HG03432 (cell line): ENCODE measurements at regions not wholly inside any gene's neighbourhood (a gene's known extent, or its start where the extent isn't known, plus 50 kb on each side); places are given as distances from the start of the nearest gene placed in this dataset.

Source experiments
- ATAC-seq: cut with Tn5 transposase; IDR thresholded peaks from one replicate; pipeline ENCODE4 v1.9.1; 2021; ENCODE audit warnings: mild to moderate bottlenecking, moderate library complexity; ENCODE audit not compliant: unreplicated experiment

DNA sequence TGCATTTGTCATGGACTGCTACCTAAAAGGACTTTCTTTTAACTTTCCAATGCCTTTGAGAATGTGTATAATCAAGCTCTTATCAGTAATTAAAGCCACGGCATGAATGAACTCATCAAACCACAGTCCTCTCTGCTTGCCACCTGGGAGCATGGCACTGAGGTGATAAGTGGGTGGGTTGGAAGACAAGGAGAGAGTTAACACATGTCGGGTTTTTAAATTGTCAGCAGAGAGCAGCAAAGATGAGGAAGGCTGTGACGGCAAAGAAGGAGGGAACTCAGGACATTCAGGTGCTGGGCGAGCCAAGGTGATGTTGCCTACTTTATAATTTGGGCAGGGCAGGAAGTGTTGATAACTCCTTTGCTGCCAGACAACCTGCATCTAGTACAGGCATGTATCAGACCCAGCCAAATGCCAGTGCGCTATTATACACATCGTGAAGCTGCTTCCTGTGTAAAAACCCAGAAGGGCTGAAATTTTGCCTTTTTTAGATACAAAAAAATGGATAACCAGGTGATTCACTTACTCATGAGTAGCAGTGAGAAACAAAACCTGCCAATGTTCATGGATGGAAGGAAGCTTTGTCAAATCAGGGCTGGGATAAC is 269.1 kb downstream of the KIF4B start:
- no peak for ATAC-seq

- ATAC-seq, result no peak
These were observed 272.2 kb downstream of the KIF4B start for GRCh38 chr5:155285706-155286105.

DNA sequence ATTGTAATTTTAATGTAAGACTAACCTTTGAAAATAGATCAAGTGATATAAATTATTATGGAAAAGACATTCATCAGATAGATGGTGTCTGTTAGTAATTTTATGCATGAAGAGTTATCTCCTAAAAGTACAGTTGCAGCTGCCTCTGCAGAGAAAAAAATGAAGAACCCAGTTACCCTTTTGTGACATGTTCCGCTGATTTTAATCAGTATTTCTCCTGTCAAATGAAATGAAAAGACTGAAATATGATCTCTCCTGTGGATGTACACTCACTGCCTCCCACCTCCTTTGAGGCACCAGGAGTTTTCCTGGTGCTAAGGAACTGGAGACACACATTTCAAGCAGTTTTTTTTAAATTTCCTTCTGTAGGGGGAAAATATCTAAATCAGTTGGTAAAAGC is 277.4 kb downstream of the KIF4B start:
- no peak for ATAC-seq

- ATAC-seq, result no peak
These were observed 280.1 kb downstream of the KIF4B start for GRCh38 chr5:155293605-155294178.

DNA sequence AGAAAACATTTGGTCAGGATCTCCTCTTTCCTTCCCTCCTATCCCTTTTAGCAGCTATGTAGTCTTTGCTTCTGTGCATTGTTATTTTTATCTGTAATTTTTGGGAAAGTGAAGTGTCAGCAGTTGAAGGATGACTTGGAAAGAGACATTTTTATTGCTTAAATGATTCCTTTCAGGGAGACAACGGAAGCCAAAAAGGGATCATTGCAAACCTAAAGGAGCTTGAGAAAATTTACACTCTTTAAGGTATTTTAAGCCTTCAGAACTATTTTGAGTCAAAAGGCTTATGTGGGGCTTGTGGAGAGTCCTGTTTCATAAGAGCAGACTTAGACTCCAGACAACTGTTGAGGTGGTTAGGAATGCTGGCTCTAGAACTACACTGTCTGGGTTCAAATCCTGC is 281.6 kb downstream of the KIF4B start:
- no peak for ATAC-seq

DNA sequence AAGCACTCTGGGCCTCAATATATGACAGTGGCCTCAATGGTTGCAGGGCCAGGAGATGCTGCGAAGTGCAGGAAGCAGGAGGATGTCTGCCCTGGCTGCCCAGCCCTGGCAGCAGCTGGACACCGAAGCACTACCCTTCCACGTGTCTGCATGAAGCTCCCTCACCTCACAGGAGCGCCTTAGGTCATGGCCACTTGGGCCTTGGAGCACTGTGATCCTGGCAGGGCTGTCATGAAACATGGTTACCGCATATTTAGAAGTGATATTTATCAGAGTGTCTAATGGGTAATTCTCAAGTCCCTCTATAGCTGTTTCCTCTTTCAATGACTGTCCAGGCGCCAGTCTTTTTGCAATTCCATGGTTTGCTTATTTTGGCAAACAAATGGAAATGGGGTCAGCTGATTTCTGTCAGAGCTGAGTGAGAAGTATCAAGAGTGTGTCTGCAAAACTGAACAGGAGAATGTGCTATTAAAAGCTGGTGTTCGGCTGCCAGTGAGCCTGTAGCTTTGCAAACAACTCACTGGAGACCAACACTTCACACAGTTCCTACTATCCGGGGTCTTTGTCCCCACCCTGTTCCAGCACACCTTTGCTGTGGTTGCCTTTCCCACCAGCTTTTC is 285.9 kb downstream of the KIF4B start:
- ATAC-seq, result no peak

GRCh38 chr5:155303120-155303519 is 289.6 kb downstream of the KIF4B start:
- ATAC-seq, result no peak

GRCh38 chr5:155307229-155307628 is 293.7 kb downstream of the KIF4B start:
- ATAC-seq, result no peak

DNA sequence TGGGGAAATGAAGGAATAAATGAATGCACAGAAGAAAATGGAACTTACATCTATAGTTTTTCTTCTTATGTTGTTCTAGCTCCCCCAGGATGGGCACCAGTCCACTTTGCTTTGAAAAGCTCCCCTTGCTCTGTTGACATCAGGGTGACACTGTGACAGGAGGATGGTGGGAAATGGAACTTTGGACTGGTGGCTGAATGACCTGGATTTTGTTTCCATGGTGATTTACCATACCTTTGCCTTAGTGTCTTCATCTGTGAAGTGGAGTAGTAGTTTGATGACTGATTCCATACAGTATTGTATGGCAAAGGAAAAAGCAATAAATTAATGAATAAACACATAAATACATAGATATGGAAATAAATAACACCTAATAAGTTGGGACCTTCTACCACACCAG is 294.7 kb downstream of the KIF4B start:
- ATAC-seq, result no peak

GRCh38 chr5:155309021-155309746 is 295.6 kb downstream of the KIF4B start:
- ATAC-seq, result no peak

DNA sequence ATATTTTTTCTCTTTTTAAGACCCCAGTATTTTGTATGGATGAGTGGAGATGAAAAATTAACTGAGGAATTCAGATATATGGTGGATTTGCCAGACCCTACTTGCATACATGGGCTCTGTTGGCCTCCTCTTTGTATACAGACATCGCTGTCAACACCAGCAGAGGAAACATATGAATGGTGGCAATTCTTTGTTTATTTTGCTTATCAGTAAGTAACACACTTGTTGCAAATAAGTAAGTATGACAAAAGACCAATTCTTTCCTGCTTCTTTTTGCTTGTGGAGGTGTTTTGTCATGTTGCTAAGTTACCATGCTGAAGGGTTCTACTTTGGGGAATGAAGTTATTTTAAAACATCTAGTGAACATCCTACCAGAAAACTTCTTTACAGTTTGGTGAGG is 298.2 kb downstream of the KIF4B start:
- no peak for ATAC-seq

DNA sequence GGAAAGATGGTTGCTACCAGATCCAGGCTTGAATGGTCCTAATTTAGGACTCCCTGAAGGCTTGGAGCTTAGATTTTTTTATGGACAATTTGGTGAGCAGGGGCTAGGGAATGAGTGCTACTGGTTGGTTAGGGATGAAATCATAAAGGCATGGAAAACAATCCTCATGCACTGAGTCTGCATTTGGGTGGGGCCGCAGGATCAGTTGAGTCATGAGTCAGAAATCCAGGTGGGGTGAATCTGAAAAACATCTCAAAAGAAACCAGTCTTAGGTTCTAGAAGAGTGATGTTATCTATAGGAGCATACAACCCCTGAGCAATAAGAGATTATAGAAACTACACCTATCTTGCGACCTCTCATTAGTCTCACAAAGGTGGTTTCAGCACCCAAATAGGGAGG is 300.0 kb downstream of the KIF4B start:
- ATAC-seq, result no peak

- ATAC-seq, result no peak
These were observed 302.6 kb downstream of the KIF4B start for GRCh38 chr5:155316070-155316714.

DNA sequence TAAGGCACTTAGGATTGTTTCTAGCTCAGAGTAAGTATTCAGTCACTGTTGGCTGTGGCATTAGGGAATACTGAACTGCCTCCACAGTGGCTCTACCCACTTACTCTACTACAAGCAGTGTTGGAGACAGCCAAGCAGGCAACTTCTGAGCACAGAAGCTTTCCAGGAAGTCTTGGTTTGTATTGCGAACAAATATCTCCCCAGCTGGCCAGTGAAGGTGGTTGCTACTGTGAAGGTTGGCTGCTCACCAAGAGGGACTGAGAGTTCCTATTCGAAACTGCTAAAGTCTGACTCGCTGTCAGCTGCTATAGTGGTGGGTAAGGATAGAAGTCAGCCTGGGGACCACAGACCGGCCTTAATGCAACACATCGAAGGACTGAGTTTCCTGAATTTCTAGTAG is 319.1 kb downstream of the KIF4B start:
- ATAC-seq, result peak; percentile 86

- ATAC-seq, result no peak
These were observed 329.4 kb downstream of the KIF4B start for GRCh38 chr5:155342956-155343355.

GRCh38 chr5:155343468-155343867 is 329.9 kb downstream of the KIF4B start:
- no peak for ATAC-seq

DNA sequence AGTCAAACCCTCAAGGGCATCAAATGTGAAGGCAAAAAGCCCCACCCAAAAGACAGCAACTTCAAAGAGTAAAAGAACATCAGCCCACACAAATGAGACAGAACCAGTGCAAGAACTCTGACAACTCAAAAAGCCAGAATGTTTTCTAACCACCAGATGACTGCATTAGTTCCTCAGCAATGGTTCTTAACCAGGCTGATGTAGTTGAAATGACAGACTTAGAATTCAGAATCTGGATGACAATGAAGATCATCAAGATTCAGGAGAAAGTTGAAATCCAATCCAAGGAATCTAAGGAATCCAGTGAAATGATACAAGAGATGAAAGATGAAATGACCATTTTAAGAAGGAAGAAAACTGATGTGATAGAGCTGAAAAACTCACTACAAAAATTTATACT is 339.7 kb downstream of the KIF4B start:
- ATAC-seq, result no peak

DNA sequence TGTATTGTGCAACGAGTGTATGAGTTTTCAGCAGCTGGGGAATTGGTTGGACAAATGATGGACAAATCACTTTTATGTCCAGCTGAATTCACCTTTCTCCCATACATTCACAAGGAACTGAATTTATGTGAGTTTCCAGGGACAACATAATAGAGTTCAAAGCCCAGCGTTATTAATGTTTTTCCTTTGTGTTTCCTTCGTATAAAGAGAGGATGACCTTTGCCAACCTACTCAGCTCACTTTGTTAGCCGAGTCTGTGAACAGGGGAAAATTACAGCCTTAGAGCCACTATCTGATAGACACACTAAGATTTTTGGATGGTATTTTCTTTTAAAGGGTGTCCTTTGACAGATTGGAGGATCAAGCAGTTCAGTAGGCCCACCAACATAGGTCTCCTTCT is 352.5 kb downstream of the KIF4B start:
- ATAC-seq, result no peak

DNA sequence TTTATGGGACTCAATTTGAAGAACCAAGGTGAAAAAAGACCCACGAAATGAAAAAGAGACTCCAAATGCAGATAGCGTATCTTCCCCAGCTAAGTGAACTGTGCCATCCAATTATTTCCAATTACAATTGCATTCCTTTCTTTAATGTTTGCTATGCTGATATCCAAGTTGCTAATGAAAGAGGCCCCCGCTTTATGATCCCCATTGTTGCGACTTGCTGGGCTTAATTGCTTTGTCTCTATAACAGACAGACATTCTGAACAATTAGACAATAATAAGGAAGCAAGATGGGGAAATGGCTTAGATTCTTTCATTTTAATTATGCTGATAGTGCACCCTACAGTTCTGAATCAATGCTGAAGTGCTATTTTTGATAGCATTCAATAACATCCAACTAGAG is 354.3 kb downstream of the KIF4B start:
- ATAC-seq, result no peak

- ATAC-seq, result no peak
These were observed 354.9 kb downstream of the KIF4B start for GRCh38 chr5:155368490-155368889.

GRCh38 chr5:155380480-155380879 is 366.9 kb downstream of the KIF4B start:
- no peak for ATAC-seq

DNA sequence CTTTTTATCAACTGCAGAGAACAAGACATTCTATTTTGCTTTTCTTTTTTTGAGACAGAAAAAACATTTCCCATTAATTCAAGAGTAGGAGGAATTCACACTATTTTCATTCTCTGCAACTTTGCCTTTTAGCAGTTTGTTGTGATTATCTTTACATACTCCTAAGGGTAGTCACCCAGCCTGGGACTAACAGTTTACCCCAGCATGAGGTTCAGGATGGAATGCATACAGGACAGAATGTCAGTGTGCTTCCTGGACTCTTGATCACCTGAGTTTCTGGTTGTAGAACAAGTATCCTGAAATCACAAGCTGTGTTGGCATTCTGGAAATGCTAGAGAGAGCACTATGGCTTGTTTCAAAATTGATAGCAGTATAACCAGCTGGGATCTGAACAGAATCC is 368.1 kb downstream of the KIF4B start:
- no peak for ATAC-seq
